ENCODE measurements at regions not wholly inside any gene's neighbourhood (a gene's known extent, or its start where the extent isn't known, plus 50 kb on each side); places are given as distances from the start of the nearest gene placed in this dataset.

DNA sequence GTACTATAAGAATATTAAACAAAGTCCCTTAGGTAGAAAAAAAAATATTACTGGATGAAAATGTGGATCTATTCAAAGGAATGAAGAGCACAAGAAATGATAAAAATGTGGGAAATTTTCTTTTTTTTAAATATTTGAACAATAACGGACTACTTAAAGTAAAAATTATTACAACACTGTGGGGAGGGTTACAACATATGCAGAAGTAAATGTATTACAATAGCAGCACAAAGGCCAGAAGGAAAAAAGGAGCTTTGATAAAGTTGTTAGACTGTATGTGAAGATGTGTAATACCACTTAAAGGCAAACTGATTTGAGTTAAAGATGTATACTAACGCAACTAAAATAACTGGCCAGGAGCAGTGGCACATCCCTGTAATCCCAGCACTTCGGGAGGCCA, 427.1 kb downstream of the SHQ1 start:
- Histone ChIP-seq H3K9me3 (ENCODE audit: control insufficient read depth in 4 of 4, insufficient read depth in 3 of 4, low read length in 3 of 4) (peaks cover 0 to 3% (median 3%) of the 10 kb centered on the region in 4 donors), H3K27ac (ENCODE audit: low read depth in 1 of 2, low read length in 1 of 2) (no peak overlapping the region), H3K4me3 (no peak overlapping the region), H3K9ac (ENCODE audit: insufficient read depth in 1 of 2, low read length in 2 of 2) (no peak overlapping the region), H3K36me3 (ENCODE audit: control insufficient read depth in 4 of 4, insufficient read depth in 4 of 4, low read length in 4 of 4) (peaks cover 0 to 2% (median 0%) of the 10 kb centered on the region in 4 donors), H3K27me3 (ENCODE audit: control insufficient read depth in 3 of 3, insufficient read depth in 3 of 3, low read length in 2 of 3) (no peaks in the 10 kb centered on the region), H3K4me1 (ENCODE audit: control insufficient read depth in 5 of 5, insufficient read depth in 5 of 5, low read length in 5 of 5) (peaks cover 0 to 8% (median 0%) of the 10 kb centered on the region in 5 donors)
- DNase-seq = no peak
- no peak for ATAC-seq (ENCODE audit: insufficient read depth, low FRiP score)
- WGBS, 2 donors = 54 to 86% methylated on average over 3 of the region's 3 CpGs
- TF ChIP-seq, protein P1, sequence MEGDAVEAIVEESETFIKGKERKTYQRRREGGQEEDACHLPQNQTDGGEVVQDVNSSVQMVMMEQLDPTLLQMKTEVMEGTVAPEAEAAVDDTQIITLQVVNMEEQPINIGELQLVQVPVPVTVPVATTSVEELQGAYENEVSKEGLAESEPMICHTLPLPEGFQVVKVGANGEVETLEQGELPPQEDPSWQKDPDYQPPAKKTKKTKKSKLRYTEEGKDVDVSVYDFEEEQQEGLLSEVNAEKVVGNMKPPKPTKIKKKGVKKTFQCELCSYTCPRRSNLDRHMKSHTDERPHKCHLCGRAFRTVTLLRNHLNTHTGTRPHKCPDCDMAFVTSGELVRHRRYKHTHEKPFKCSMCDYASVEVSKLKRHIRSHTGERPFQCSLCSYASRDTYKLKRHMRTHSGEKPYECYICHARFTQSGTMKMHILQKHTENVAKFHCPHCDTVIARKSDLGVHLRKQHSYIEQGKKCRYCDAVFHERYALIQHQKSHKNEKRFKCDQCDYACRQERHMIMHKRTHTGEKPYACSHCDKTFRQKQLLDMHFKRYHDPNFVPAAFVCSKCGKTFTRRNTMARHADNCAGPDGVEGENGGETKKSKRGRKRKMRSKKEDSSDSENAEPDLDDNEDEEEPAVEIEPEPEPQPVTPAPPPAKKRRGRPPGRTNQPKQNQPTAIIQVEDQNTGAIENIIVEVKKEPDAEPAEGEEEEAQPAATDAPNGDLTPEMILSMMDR (IDR thresholded peaks at IDR 0.05; ENCODE audit: control extremely low read depth, extremely low read depth) = no peak

DNA sequence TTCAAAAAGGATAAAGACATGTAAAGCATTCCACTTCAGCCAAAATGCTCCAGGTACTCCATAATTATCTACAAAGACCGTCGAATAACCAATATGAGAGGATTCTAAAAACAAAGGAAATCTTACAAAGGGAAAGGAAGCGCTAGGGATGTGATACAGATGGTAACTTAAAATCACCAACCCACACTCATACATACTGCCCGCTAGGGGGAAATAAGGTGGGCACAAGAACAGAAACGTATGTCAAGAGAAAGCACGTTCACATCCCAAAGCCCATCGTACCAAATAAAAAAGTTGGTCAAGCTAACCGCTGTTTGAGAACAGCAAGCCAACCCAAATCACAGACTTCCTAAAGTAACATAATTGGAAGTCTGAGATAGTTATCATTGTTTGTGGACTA, 429.4 kb downstream of the SHQ1 start:
- H3K9me3 ChIP-seq (ENCODE audit: control insufficient read depth in 4 of 4, insufficient read depth in 3 of 4, low read length in 3 of 4) = peaks cover 0 to 3% (median 3%) of the 10 kb centered on the region in 4 donors
- TF ChIP-seq, protein P1 (IDR thresholded peaks at IDR 0.05; ENCODE audit: control extremely low read depth, extremely low read depth) = no peak
- H3K9ac ChIP-seq (ENCODE audit: insufficient read depth in 1 of 2, low read length in 2 of 2) = no peak overlapping the region
- H3K27ac ChIP-seq (ENCODE audit: low read depth in 1 of 2, low read length in 1 of 2) = no peak overlapping the region
- 74 to 85% methylated on average over 8 of the region's 8 CpGs for whole genome bisulfite sequencing, 2 donors
- ATAC-seq (ENCODE audit: insufficient read depth, low FRiP score) (no peak), DNase-seq (no peak)
- H3K27me3 ChIP-seq (ENCODE audit: control insufficient read depth in 3 of 3, insufficient read depth in 3 of 3, low read length in 2 of 3) = no peaks in the 10 kb centered on the region
- no peak overlapping the region for H3K4me3 ChIP-seq
- H3K4me1 ChIP-seq (ENCODE audit: control insufficient read depth in 5 of 5, insufficient read depth in 5 of 5, low read length in 5 of 5) = peaks cover 0 to 3% (median 0%) of the 10 kb centered on the region in 5 donors
- H3K36me3 ChIP-seq (ENCODE audit: control insufficient read depth in 4 of 4, insufficient read depth in 4 of 4, low read length in 4 of 4) = peaks cover 0 to 3% (median 0%) of the 10 kb centered on the region in 4 donors

DNA sequence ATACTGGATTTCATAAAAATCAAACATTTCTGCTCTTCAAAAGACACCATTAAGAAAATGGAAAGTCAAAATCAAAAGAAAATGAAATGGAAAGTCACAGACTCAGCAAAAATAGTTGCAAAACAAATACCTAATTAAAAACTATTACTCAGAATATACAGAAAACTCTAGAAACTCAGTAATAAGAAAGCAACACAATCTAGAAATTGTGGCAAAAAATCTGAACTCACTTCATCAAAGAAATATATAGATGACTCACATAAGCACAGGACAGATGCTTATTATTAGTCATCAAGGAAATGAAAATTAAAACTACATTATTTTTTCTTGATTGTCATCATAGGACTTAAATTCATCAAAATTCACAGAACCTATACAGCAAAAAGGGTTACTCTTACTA, 430.0 kb downstream of the SHQ1 start:
- TF ChIP-seq, protein P1 (IDR thresholded peaks at IDR 0.05; ENCODE audit: control extremely low read depth, extremely low read depth) = no peak
- Histone ChIP-seq H3K4me1 (ENCODE audit: control insufficient read depth in 5 of 5, insufficient read depth in 5 of 5, low read length in 5 of 5) (peaks cover 0 to 6% (median 0%) of the 10 kb centered on the region in 5 donors), H3K4me3 (no peak overlapping the region), H3K27ac (ENCODE audit: low read depth in 1 of 2, low read length in 1 of 2) (no peak overlapping the region), H3K9ac (ENCODE audit: insufficient read depth in 1 of 2, low read length in 2 of 2) (no peak overlapping the region), H3K27me3 (ENCODE audit: control insufficient read depth in 3 of 3, insufficient read depth in 3 of 3, low read length in 2 of 3) (no peaks in the 10 kb centered on the region), H3K36me3 (ENCODE audit: control insufficient read depth in 4 of 4, insufficient read depth in 4 of 4, low read length in 4 of 4) (peaks cover 0 to 3% (median 0%) of the 10 kb centered on the region in 4 donors), H3K9me3 (ENCODE audit: control insufficient read depth in 4 of 4, insufficient read depth in 3 of 4, low read length in 3 of 4) (peaks cover 0 to 3% (median 3%) of the 10 kb centered on the region in 4 donors)
- no peak for DNase-seq
- no peak for ATAC-seq (ENCODE audit: insufficient read depth, low FRiP score)

DNA sequence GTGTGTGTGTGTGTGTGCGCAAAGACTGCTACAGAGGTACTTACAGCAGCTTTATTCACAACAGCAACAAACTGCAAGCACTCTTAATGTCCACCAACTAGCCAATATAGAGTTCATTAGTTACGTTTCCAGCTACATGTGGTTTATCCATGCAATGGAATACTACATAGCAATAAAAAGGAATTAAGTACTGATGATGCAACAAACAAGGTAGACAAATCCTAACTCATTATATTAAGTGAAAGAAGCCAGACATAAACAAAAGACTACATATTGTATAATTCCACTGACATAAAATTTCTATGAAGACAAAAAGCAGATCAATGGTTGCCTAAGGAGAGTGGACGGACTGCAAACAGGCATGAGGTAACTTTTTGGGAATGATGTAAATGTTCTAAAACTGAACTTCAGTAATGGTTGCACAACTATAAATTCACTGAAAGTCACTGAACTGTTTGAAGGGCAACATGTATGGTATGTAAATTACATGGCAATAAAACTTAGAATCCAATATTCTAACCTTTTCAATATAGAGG, 433.7 kb downstream of the SHQ1 start:
- WGBS, 2 donors = 39 to 57% methylated on average over 3 of the region's 3 CpGs
- Histone ChIP-seq H3K4me1 (ENCODE audit: control insufficient read depth in 5 of 5, insufficient read depth in 5 of 5, low read length in 5 of 5) (peaks cover 0 to 28% (median 5%) of the 10 kb centered on the region in 5 donors), H3K4me3 (no peak overlapping the region), H3K27me3 (ENCODE audit: control insufficient read depth in 3 of 3, insufficient read depth in 3 of 3, low read length in 2 of 3) (no peaks in the 10 kb centered on the region), H3K27ac (ENCODE audit: low read depth in 1 of 2, low read length in 1 of 2) (no peak overlapping the region), H3K36me3 (ENCODE audit: control insufficient read depth in 4 of 4, insufficient read depth in 4 of 4, low read length in 4 of 4) (peaks cover 0 to 3% (median 0%) of the 10 kb centered on the region in 4 donors), H3K9ac (ENCODE audit: insufficient read depth in 1 of 2, low read length in 2 of 2) (no peak overlapping the region), H3K9me3 (ENCODE audit: control insufficient read depth in 4 of 4, insufficient read depth in 3 of 4, low read length in 3 of 4) (no peaks in the 10 kb centered on the region)
- TF ChIP-seq, protein P1 (IDR thresholded peaks at IDR 0.05; ENCODE audit: control extremely low read depth, extremely low read depth) = no peak
- DNase-seq = no peak
- ATAC-seq (ENCODE audit: insufficient read depth, low FRiP score) = no peak
